GM23248 (cell line): ENCODE measurements at regions not wholly inside any gene's neighbourhood (a gene's known extent, or its start where the extent isn't known, plus 50 kb on each side); places are given as distances from the start of the nearest gene placed in this dataset.

Source experiments
- EZH2 ChIP-seq: fragments of 200-600 bp; sonication (generic); IDR thresholded peaks from 2 replicates; pipeline ENCODE4 v1.6.1; 2018; ENCODE audit warnings: antibody characterized with exemption, mild to moderate bottlenecking; ENCODE audit not compliant: insufficient read depth, poor library complexity, severe bottlenecking
- EZH2phosphoT487 ChIP-seq: fragments of 200-600 bp; sonication (generic); IDR thresholded peaks from 2 replicates; pipeline ENCODE4 v1.6.1; 2018; ENCODE audit warnings: antibody characterized with exemption, moderate library complexity, mild to moderate bottlenecking, low read depth; ENCODE audit not compliant: insufficient read depth

DNA sequence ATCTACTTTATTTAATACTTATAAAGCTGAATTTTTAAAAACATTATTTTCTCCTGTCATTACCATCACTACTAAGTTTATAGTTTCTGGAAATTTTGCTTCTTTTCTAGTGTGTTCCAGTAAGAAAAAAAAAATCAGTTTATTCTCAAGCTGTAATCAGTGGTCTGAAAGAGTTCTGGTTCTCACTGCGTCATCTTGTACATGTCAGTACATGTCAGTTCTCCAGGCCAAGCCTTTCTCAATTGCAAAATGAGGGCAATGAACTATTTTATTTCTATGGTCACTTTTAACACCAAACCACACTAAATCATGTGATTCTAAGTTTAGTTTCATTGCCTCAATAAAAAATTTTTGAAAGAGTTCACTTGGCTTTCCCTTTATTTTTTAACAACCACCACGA, 468.9 kb upstream of the LRFN5 start:
- no peak for TF ChIP-seq EZH2
- TF ChIP-seq EZH2phosphoT487 = no peak
